ENCODE measurements at regions not wholly inside any gene's neighbourhood (a gene's known extent, or its start where the extent isn't known, plus 50 kb on each side); places are given as distances from the start of the nearest gene placed in this dataset.

- TF ChIP-seq CTCF (IDR thresholded peaks at IDR 0.05; ENCODE audit: insufficient read depth, low read length, poor library complexity, severe bottlenecking) (no peak), EZH2phosphoT487 (conservative IDR thresholded peaks at IDR 0.05; ENCODE audit: low read length) (no peak)
Observed at GRCh38 chr14:45651890-45652289, 398.9 kb upstream of the MIS18BP1 start.
